Keratinocyte (primary cell): ENCODE measurements at regions not wholly inside any gene's neighbourhood (a gene's known extent, or its start where the extent isn't known, plus 50 kb on each side); places are given as distances from the start of the nearest gene placed in this dataset.

Experiments
- DNase-seq: peaks from one replicate; pipeline ENCODE4 v3.0.0-alpha.2; 2011; ENCODE audit warnings: low read depth, missing footprints, low spot score
- FAIRE-seq: peaks from 2 replicates; lab custom pipeline; 2011; peaks lifted over from hg19 to GRCh38; lab: Jason Lieb, UNC
- H2AFZ ChIP-seq: 2 replicates; pipeline ENCODE4 v1.6.0; 2012; ENCODE audit warnings: low read length, control low read depth, inconsistent platforms; ENCODE audit not compliant: control insufficient read depth
- H3K27ac ChIP-seq: 2 replicates; pipeline ENCODE4 v1.5.1; 2011; ENCODE audit warnings: low read length; ENCODE audit not compliant: control insufficient read depth, insufficient read depth
- H3K27me3 ChIP-seq: 3 replicates; pipeline ENCODE4 v1.6.0; 2011; ENCODE audit warnings: low read length; ENCODE audit not compliant: control insufficient read depth, insufficient read depth; ENCODE audit errors: extremely low read depth
- H3K36me3 ChIP-seq, 2 experiments: 2 replicates in 1 of 2; 3 replicates in 1 of 2; pipeline ENCODE4 v1.5.1; 2011; ENCODE audit warnings: low read length in 2 of 2, mild to moderate bottlenecking in 1 of 2; ENCODE audit not compliant: control insufficient read depth in 2 of 2, insufficient read depth in 2 of 2; ENCODE audit errors: extremely low read depth in 1 of 2
- H3K4me1 ChIP-seq: 3 replicates; pipeline ENCODE4 v1.5.1; 2011; ENCODE audit warnings: low read length; ENCODE audit not compliant: control insufficient read depth, insufficient read depth; ENCODE audit errors: extremely low read depth
- H3K4me2 ChIP-seq: 3 replicates; pipeline ENCODE4 v1.6.0; 2011; ENCODE audit warnings: low read depth, low read length; ENCODE audit not compliant: control insufficient read depth, insufficient read depth; ENCODE audit errors: extremely low read depth
- H3K4me3 ChIP-seq, 3 experiments: fragments of 200-600 bp in 1 of 3; sonication (generic) in 1 of 3; 2 replicates in 2 of 3; 3 replicates in 1 of 3; pipeline ENCODE4 v1.5.1; 2011 to 2016; ENCODE audit warnings: low read length in 3 of 3, mild to moderate bottlenecking in 3 of 3, control low read depth in 2 of 3, inconsistent platforms in 1 of 3, low read depth in 1 of 3, mixed read lengths in 1 of 3, mixed run types in 1 of 3, moderate library complexity in 1 of 3; ENCODE audit not compliant: control insufficient read depth in 2 of 3, insufficient read depth in 2 of 3; ENCODE audit errors: extremely low read depth in 1 of 3
- H3K79me2 ChIP-seq: 2 replicates; pipeline ENCODE4 v1.6.0; 2012; ENCODE audit warnings: low read length; ENCODE audit not compliant: control insufficient read depth, insufficient read depth
- H3K9ac ChIP-seq: 3 replicates; pipeline ENCODE4 v1.6.0; 2011; ENCODE audit warnings: low read length; ENCODE audit not compliant: control insufficient read depth, insufficient read depth; ENCODE audit errors: extremely low read depth
- H3K9me1 ChIP-seq: 3 replicates; pipeline ENCODE4 v1.6.0; 2011; ENCODE audit warnings: low read length; ENCODE audit not compliant: control insufficient read depth, insufficient read depth; ENCODE audit errors: extremely low read depth
- H3K9me3 ChIP-seq: 2 replicates; pipeline ENCODE4 v1.5.1; 2012; ENCODE audit warnings: low read depth, low read length; ENCODE audit not compliant: control insufficient read depth
- H4K20me1 ChIP-seq: 3 replicates; pipeline ENCODE4 v1.6.0; 2011; ENCODE audit warnings: low read length; ENCODE audit not compliant: control insufficient read depth, insufficient read depth; ENCODE audit errors: extremely low read depth
- CTCF ChIP-seq, 3 experiments: IDR thresholded peaks in 1 of 3; conservative IDR thresholded peaks in 1 of 3; optimal IDR thresholded peaks in 1 of 3; 2 replicates in 2 of 3; 3 replicates in 1 of 3; pipeline versions ENCODE3 to v1.5.1; 2011; ENCODE audit warnings: low read length in 3 of 3, mild to moderate bottlenecking in 3 of 3, moderate library complexity in 2 of 3, control low read depth in 1 of 3, inconsistent platforms in 1 of 3; ENCODE audit not compliant: insufficient read depth in 2 of 3; ENCODE audit errors: extremely low read depth in 1 of 3
- EZH2 ChIP-seq: IDR thresholded peaks from one replicate; pipeline ENCODE4 v1.6.1; 2012; ENCODE audit warnings: inconsistent platforms, mild to moderate bottlenecking, low read length, moderate library complexity
- dilution Hi-C: fragments of 300-500 bp; cut with MboI; formaldehyde crosslinking; loops from one replicate; pipeline ENCODE4 v1.7.0; 2020; ENCODE audit warnings: low sequenced_read_pairs; ENCODE audit not compliant: extremely low pct_ligation_motif_present

DNA sequence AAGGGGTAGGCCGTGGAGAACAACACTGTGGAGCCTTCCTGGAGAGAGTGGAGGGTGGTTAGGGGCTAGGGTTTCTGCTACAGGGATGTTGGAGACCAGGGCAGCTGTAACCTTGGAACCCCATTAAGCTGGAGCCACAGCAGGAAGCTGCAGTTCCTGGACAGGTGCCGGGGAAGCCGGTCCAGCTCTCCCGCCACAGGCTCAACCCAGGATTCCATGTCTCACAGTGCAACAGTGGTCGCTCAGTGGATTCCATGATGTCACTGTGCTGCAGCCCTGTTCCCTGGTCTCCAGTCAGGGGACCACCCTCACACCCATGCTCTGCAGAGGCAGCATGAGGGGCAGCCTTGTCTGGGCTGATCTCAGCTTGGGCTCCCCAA lies 264.6 kb upstream of the CDYL start:
- Histone ChIP-seq H3K4me1 (no peaks in the 10 kb centered on the region), H4K20me1 (no peaks in the 10 kb centered on the region), H3K9me1 (no peaks in the 10 kb centered on the region), H3K79me2 (no peaks in the 10 kb centered on the region), H3K36me3 (no peaks in the 10 kb centered on the region), H2AFZ (no peak overlapping the region), H3K4me3 (no peak overlapping the region), H3K9ac (no peak overlapping the region), H3K9me3 (no peaks in the 10 kb centered on the region), H3K27me3 (no peaks in the 10 kb centered on the region), H3K4me2 (no peak overlapping the region), H3K27ac (no peak overlapping the region)
- TF ChIP-seq EZH2 = no peak
- DNase-seq (no peak), FAIRE-seq (no peak)
- dilution Hi-C loops = no loop called here

GRCh38 chr6:4510906-4511640 lies 265.1 kb upstream of the CDYL start:
- H3K79me2 ChIP-seq = no peaks in the 10 kb centered on the region
- no peak for FAIRE-seq
- H3K4me3 ChIP-seq = no peak overlapping the region
- no peak for DNase-seq
- no peak for TF ChIP-seq CTCF (optimal IDR thresholded peaks at IDR 0.05 in 1 of 3, IDR thresholded peaks at IDR 0.05 in 1 of 3, conservative IDR thresholded peaks at IDR 0.05 in 1 of 3; ENCODE audit: extremely low read depth in 1 of 3, insufficient read depth in 2 of 3, low read length in 3 of 3)
- TF ChIP-seq EZH2 = no peak
- no peaks in the 10 kb centered on the region for H3K36me3 ChIP-seq
- no peaks in the 10 kb centered on the region for H3K9me3 ChIP-seq
- no peak overlapping the region for H3K9ac ChIP-seq
- no peak overlapping the region for H3K4me2 ChIP-seq
- H2AFZ ChIP-seq = no peak overlapping the region
- no peaks in the 10 kb centered on the region for H3K4me1 ChIP-seq
- H4K20me1 ChIP-seq = no peaks in the 10 kb centered on the region
- no peak overlapping the region for H3K27ac ChIP-seq
- no peaks in the 10 kb centered on the region for H3K9me1 ChIP-seq
- H3K27me3 ChIP-seq = no peaks in the 10 kb centered on the region
- dilution Hi-C loops = no loop called here

GRCh38 chr6:4510317-4510716 lies 265.9 kb upstream of the CDYL start:
- Histone ChIP-seq H3K9me3 (no peaks in the 10 kb centered on the region), H3K4me1 (no peaks in the 10 kb centered on the region), H3K79me2 (no peaks in the 10 kb centered on the region), H3K9me1 (no peaks in the 10 kb centered on the region), H3K36me3 (no peaks in the 10 kb centered on the region), H4K20me1 (no peaks in the 10 kb centered on the region), H3K27me3 (no peaks in the 10 kb centered on the region), H3K4me2 (no peak overlapping the region), H3K9ac (no peak overlapping the region), H2AFZ (no peak overlapping the region), H3K4me3 (no peak overlapping the region), H3K27ac (no peak overlapping the region)
- dilution Hi-C loops = no loop called here
- no peak for TF ChIP-seq EZH2
- no peak for TF ChIP-seq CTCF (optimal IDR thresholded peaks at IDR 0.05 in 1 of 3, IDR thresholded peaks at IDR 0.05 in 1 of 3, conservative IDR thresholded peaks at IDR 0.05 in 1 of 3; ENCODE audit: extremely low read depth in 1 of 3, insufficient read depth in 2 of 3, low read length in 3 of 3)
- DNase-seq = no peak
- no peak for FAIRE-seq
